ENCODE measurements at regions not wholly inside any gene's neighbourhood (a gene's known extent, or its start where the extent isn't known, plus 50 kb on each side); places are given as distances from the start of the nearest gene placed in this dataset.

DNA sequence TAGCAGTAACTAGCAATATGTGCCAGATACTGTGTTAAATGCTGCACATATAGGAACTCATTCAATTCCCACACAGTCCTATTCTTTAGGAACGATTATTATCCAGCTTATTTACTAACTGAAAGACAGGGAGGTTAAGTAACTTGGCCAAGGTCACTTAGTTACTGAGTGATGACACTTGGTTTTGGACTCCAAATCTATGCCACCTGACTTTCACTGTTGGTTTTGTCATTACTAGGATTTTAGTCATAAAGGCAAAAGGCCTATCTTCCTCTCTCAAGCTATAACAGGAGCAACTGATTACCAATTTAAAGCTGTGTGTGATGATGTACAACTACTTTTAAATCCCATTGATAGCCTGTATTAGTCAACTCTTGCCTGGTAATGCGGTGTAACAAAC lies 138.9 kb upstream of the STX18 start:
- no peak for FAIRE-seq
- no peaks in the 10 kb centered on the region for H3K9me3 ChIP-seq (ENCODE audit: control insufficient read depth in 2 of 3, insufficient read depth in 1 of 3, low read length in 3 of 3)
- TF ChIP-seq, protein P1, sequence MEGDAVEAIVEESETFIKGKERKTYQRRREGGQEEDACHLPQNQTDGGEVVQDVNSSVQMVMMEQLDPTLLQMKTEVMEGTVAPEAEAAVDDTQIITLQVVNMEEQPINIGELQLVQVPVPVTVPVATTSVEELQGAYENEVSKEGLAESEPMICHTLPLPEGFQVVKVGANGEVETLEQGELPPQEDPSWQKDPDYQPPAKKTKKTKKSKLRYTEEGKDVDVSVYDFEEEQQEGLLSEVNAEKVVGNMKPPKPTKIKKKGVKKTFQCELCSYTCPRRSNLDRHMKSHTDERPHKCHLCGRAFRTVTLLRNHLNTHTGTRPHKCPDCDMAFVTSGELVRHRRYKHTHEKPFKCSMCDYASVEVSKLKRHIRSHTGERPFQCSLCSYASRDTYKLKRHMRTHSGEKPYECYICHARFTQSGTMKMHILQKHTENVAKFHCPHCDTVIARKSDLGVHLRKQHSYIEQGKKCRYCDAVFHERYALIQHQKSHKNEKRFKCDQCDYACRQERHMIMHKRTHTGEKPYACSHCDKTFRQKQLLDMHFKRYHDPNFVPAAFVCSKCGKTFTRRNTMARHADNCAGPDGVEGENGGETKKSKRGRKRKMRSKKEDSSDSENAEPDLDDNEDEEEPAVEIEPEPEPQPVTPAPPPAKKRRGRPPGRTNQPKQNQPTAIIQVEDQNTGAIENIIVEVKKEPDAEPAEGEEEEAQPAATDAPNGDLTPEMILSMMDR (IDR thresholded peaks at IDR 0.05; ENCODE audit: borderline replicate concordance, extremely low read depth, insufficient read depth) = no peak
- no peak overlapping the region for H3K9ac ChIP-seq (ENCODE audit: low read length in 3 of 3)
- H3K36me3 ChIP-seq (ENCODE audit: control insufficient read depth in 2 of 3, insufficient read depth in 3 of 3, low read length in 3 of 3) = no peaks in the 10 kb centered on the region
- DNase-seq = no peak
- H3K27ac ChIP-seq (ENCODE audit: low read depth in 2 of 2, low read length in 2 of 2) = peak overlapping the region in 1 of 2 donors; percentile 79
- H3K27me3 ChIP-seq (ENCODE audit: control insufficient read depth, insufficient read depth, low read length) = no peaks in the 10 kb centered on the region
- intact Hi-C loops (cut with DNase I) = no loop called here
- peaks cover 2 to 12% (median 4%) of the 10 kb centered on the region in 3 donors for H3K4me1 ChIP-seq (ENCODE audit: control insufficient read depth in 2 of 3, insufficient read depth in 2 of 3, low read depth in 1 of 3, low read length in 3 of 3)
- no peak overlapping the region for H3K4me3 ChIP-seq (ENCODE audit: low read length in 3 of 3)

DNA sequence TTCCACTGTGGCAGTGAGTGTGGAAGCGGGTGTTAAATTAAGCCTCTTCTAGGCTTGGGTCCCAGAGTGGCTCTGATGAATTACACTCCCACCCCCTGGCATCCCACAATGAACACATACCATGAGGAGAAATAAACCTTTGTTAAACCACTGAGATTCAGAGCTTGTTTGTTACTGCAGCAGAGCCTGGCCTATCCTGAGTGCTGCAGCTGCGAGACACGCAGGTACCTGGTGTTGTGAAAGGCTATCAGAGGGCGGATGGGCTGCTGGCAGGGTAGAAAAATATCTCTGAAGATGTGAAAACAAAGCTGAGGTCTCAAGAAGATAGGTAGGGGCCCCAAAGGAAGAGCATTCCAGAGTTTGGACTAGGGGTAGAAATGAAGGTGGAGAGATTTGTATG lies 138.4 kb upstream of the STX18 start:
- Histone ChIP-seq H3K4me3 (ENCODE audit: low read length in 3 of 3) (no peak overlapping the region), H3K27ac (ENCODE audit: low read depth in 2 of 2, low read length in 2 of 2) (no peak overlapping the region), H3K4me1 (ENCODE audit: control insufficient read depth in 2 of 3, insufficient read depth in 2 of 3, low read depth in 1 of 3, low read length in 3 of 3) (peaks cover 2 to 12% (median 4%) of the 10 kb centered on the region in 3 donors), H3K9me3 (ENCODE audit: control insufficient read depth in 2 of 3, insufficient read depth in 1 of 3, low read length in 3 of 3) (no peaks in the 10 kb centered on the region), H3K9ac (ENCODE audit: low read length in 3 of 3) (no peak overlapping the region), H3K36me3 (ENCODE audit: control insufficient read depth in 2 of 3, insufficient read depth in 3 of 3, low read length in 3 of 3) (no peaks in the 10 kb centered on the region), H3K27me3 (ENCODE audit: control insufficient read depth, insufficient read depth, low read length) (no peaks in the 10 kb centered on the region)
- FAIRE-seq (no peak), DNase-seq (no peak)
- TF ChIP-seq, protein P1 (IDR thresholded peaks at IDR 0.05; ENCODE audit: borderline replicate concordance, extremely low read depth, insufficient read depth) = no peak
- intact Hi-C loops (cut with DNase I) = no loop called here

DNA sequence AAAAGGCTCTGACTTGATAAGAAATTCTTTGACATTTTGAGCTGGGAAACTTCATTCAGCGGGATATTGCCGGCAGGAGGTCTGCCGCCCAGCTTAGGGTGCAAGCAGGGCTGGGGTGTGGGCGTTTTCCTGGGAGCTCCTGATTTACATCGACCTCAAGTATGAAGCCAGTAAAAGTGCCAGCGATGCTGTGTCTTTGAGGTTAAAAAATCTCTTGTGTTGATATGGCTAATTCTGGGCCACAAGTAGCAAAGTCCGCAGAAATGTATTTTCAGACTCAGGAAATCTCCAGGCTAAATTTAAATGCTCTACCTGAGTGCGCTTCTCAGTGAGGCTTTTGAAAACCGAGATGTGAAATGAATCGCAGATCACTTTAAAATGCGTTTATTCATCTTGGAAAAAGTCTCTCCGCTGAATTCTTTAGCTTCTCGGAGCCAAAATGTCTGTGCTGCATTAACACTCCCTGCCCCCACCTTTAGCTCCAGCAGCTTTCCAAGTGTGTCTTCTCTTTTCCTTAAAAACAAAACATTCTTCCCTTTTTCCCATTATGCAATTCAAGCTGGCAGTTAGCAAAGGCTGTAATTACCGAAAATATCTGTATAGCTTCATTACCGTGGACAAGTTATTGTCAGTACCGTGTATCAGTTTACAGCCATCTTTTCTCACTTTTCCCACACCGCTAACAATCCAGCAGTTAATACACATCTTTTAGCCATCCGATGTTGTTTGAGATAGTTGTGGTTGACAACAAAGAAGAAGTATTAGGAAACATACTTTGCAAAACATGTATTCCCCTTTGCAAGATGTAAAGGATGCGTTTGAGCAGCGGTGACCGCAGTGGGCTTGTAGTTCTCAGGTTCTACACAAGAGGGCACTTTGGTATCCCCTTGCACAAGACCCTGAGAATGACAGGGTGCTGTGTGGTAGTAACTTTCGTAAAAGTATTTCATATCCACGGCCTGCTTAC lies 136.0 kb upstream of the STX18 start:
- TF ChIP-seq, protein P1 (IDR thresholded peaks at IDR 0.05; ENCODE audit: borderline replicate concordance, extremely low read depth, insufficient read depth) = peak; percentile 64
- FAIRE-seq (no peak), DNase-seq (peak in 4 of 5 donors; percentile 48 to 72 (median 56))
- Histone ChIP-seq H3K27me3 (ENCODE audit: control insufficient read depth, insufficient read depth, low read length) (no peaks in the 10 kb centered on the region), H3K4me1 (ENCODE audit: control insufficient read depth in 2 of 3, insufficient read depth in 2 of 3, low read depth in 1 of 3, low read length in 3 of 3) (peaks cover 2 to 10% (median 4%) of the 10 kb centered on the region in 3 donors), H3K4me3 (ENCODE audit: low read length in 3 of 3) (peak overlapping the region in 1 of 3 donors; percentile 7), H3K9me3 (ENCODE audit: control insufficient read depth in 2 of 3, insufficient read depth in 1 of 3, low read length in 3 of 3) (no peaks in the 10 kb centered on the region), H3K27ac (ENCODE audit: low read depth in 2 of 2, low read length in 2 of 2) (no peak overlapping the region), H3K36me3 (ENCODE audit: control insufficient read depth in 2 of 3, insufficient read depth in 3 of 3, low read length in 3 of 3) (no peaks in the 10 kb centered on the region), H3K9ac (ENCODE audit: low read length in 3 of 3) (no peak overlapping the region)
- intact Hi-C loops (cut with DNase I) = no loop called here
